B cell (primary cell): ENCODE measurements at regions not wholly inside any gene's neighbourhood (a gene's known extent, or its start where the extent isn't known, plus 50 kb on each side); places are given as distances from the start of the nearest gene placed in this dataset.

Experiments
- ATAC-seq: fragments of 200-7000 bp; cut with Tn5 transposase; one replicate; pipeline ENCODE4 v1.10.0; 2021; ENCODE audit warnings: low read depth, mild to moderate bottlenecking, moderate number of reproducible peaks, moderate library complexity
- CTCF ChIA-PET: fragments of 350-600 bp; sonication (Branson Sonifier 250); formaldehyde crosslinking; loops from one replicate; lab custom pipeline; 2021; ENCODE audit warnings: antibody characterized with exemption, inconsistent platforms; lab: Charles Lee
- POLR2A ChIA-PET: fragments of 350-600 bp; sonication (Branson Sonifier 250); formaldehyde crosslinking; loops from one replicate; lab custom pipeline; 2021; ENCODE audit warnings: antibody characterized with exemption; lab: Charles Lee
- DNase-seq: peaks from one replicate; pipeline ENCODE4 v3.0.0; 2013
- H2AFZ ChIP-seq: 2 replicates; pipeline ENCODE4 v1.6.1; 2012; ENCODE audit warnings: mild to moderate bottlenecking, low read depth, low read length; ENCODE audit not compliant: insufficient read depth, poor library complexity, severe bottlenecking
- H3K27ac ChIP-seq, 2 donors: 1 replicate in 1 of 2; 2 replicates in 1 of 2; pipeline ENCODE4 v1.5.1; 2012 to 2013; ENCODE audit warnings: low read length in 2 of 2, mild to moderate bottlenecking in 2 of 2, moderate library complexity in 1 of 2
- H3K27me3 ChIP-seq, 4 experiments: fragments of 200-600 bp in 1 of 4; sonication (generic) in 1 of 4; replicated peaks in 1 of 4; 1 replicate in 2 of 4; 2 replicates in 2 of 4; pipeline versions ENCODE4 v1.6.1 to v1.7.0; 2013 to 2016; ENCODE audit warnings: low read length in 3 of 4, mild to moderate bottlenecking in 2 of 4, mixed read lengths in 1 of 4, moderate library complexity in 1 of 4; ENCODE audit not compliant: insufficient read depth in 4 of 4, control insufficient read depth in 3 of 4; ENCODE audit errors: control extremely low read depth in 1 of 4
- H3K36me3 ChIP-seq, 2 experiments: replicated peaks in 1 of 2; 1 replicate in 1 of 2; 2 replicates in 1 of 2; pipeline versions ENCODE4 v1.6.1 to v1.7.1; 2013; ENCODE audit warnings: low read length in 1 of 2; ENCODE audit not compliant: insufficient read depth in 2 of 2, control insufficient read depth in 1 of 2; ENCODE audit errors: control extremely low read depth in 1 of 2, extremely low read depth in 1 of 2
- H3K4me1 ChIP-seq, 2 donors: fragments of 200-600 bp in 1 of 2; sonication (generic) in 1 of 2; 1 replicate in 1 of 2; 2 replicates in 1 of 2; pipeline versions ENCODE4 v1.5.1 to v1.6.1; 2013 to 2017; ENCODE audit warnings: low read length in 2 of 2; ENCODE audit not compliant: control insufficient read depth in 2 of 2, insufficient read depth in 2 of 2
- H3K4me2 ChIP-seq: replicated peaks from 2 replicates; pipeline ENCODE3; 2012; ENCODE audit warnings: mild to moderate bottlenecking, low read depth, low read length; ENCODE audit not compliant: poor library complexity, severe bottlenecking
- H3K4me3 ChIP-seq, 5 experiments: fragments of 200-600 bp in 1 of 5; sonication (generic) in 1 of 5; 1 replicate in 3 of 5; 2 replicates in 2 of 5; pipeline versions ENCODE4 v1.5.1 to v1.7.0; 2011 to 2016; ENCODE audit warnings: low read length in 4 of 5, mild to moderate bottlenecking in 4 of 5, low read depth in 2 of 5, control low read depth in 1 of 5, moderate library complexity in 1 of 5; ENCODE audit not compliant: insufficient read depth in 1 of 5; ENCODE audit errors: control extremely low read depth in 1 of 5, extremely low read depth in 1 of 5
- H3K79me2 ChIP-seq: fragments of 200-600 bp; sonication (generic); one replicate; pipeline ENCODE4 v1.6.0; 2016; ENCODE audit warnings: low read length; ENCODE audit not compliant: control insufficient read depth, insufficient read depth
- H3K9ac ChIP-seq: fragments of 200-600 bp; sonication (generic); 2 replicates; pipeline ENCODE4 v1.6.1; 2017; ENCODE audit warnings: mild to moderate bottlenecking, low read length, moderate library complexity
- H3K9me3 ChIP-seq, 3 donors: one replicate each; pipeline versions ENCODE4 v1.6.1 to v1.7.1; 2013; ENCODE audit warnings: low read length in 2 of 3; ENCODE audit not compliant: control insufficient read depth in 2 of 3, insufficient read depth in 1 of 3; ENCODE audit errors: control extremely low read depth in 1 of 3
- H4K20me1 ChIP-seq: 2 replicates; pipeline ENCODE4 v1.6.0; 2012; ENCODE audit warnings: mild to moderate bottlenecking, low read length; ENCODE audit not compliant: insufficient read depth, control insufficient read depth, poor library complexity, severe bottlenecking
- H3K27ac Mint-ChIP-seq: one replicate; pipeline ENCODE4 v1.8.0; 2021; ENCODE audit warnings: mixed read lengths
- H3K27me3 Mint-ChIP-seq: one replicate; pipeline ENCODE4 v1.8.0; 2021; ENCODE audit warnings: mixed read lengths
- H3K4me1 Mint-ChIP-seq: one replicate; pipeline ENCODE4 v1.8.0; 2021; ENCODE audit warnings: mixed read lengths
- H3K4me3 Mint-ChIP-seq: one replicate; pipeline ENCODE4 v1.8.0; 2021; ENCODE audit warnings: mixed read lengths
- H3K9me3 Mint-ChIP-seq: one replicate; pipeline ENCODE4 v1.8.0; 2022; ENCODE audit warnings: mixed read lengths; ENCODE audit not compliant: insufficient read depth
- CTCF ChIP-seq: fragments of 200-600 bp; IDR thresholded peaks from one replicate; pipeline ENCODE4 v1.8.0; 2022; ENCODE audit warnings: antibody characterized with exemption, mild to moderate bottlenecking
- EZH2 ChIP-seq: IDR thresholded peaks from 2 replicates; pipeline ENCODE4 v1.6.1; 2012; ENCODE audit warnings: borderline replicate concordance, low read depth, mild to moderate bottlenecking, moderate library complexity, low read length; ENCODE audit not compliant: insufficient read depth, poor library complexity, severe bottlenecking
- whole genome bisulfite sequencing: methylation state at CpG from one replicate; pipeline ENCODE4 v1.1.5; 2013; ENCODE audit warnings: missing lambda C conversion rate; ENCODE audit not compliant: insufficient coverage; 5-methylcytosine and 5-hydroxymethylcytosine counted together
- intact Hi-C: fragments of 100-400 bp; cut with micrococcal nuclease; formaldehyde crosslinking; loops from one replicate; pipeline ENCODE4 v1.10.0; 2022

GRCh38 chr6:776951-777350 lies 84.0 kb upstream of the EXOC2 start:
- Mint-ChIP-seq H3K9me3 (peaks cover 8% of the 10 kb centered on the region), H3K4me1 (no peaks in the 10 kb centered on the region), H3K27ac (no peak overlapping the region), H3K27me3 (peaks cover 63% of the 10 kb centered on the region), H3K4me3 (no peak overlapping the region)
- ChIA-PET CTCF (no interaction called here), POLR2A (no interaction called here)
- Histone ChIP-seq H3K27ac (no peak overlapping the region), H3K9ac (no peak overlapping the region), H3K9me3 (no peaks in the 10 kb centered on the region), H4K20me1 (no peaks in the 10 kb centered on the region), H3K27me3 (peaks cover 0 to 9% (median 0%) of the 10 kb centered on the region in 4 experiments), H3K4me3 (no peak overlapping the region), H3K4me2 (no peak overlapping the region), H3K36me3 (no peaks in the 10 kb centered on the region), H2AFZ (no peak overlapping the region), H3K4me1 (no peaks in the 10 kb centered on the region), H3K79me2 (no peaks in the 10 kb centered on the region)
- ATAC-seq (no peak), DNase-seq (no peak)
- intact Hi-C loops: no loop called here
- WGBS: 89% methylated on average over 4 of the region's 9 CpGs
- no peak for TF ChIP-seq CTCF
- TF ChIP-seq EZH2: no peak

DNA sequence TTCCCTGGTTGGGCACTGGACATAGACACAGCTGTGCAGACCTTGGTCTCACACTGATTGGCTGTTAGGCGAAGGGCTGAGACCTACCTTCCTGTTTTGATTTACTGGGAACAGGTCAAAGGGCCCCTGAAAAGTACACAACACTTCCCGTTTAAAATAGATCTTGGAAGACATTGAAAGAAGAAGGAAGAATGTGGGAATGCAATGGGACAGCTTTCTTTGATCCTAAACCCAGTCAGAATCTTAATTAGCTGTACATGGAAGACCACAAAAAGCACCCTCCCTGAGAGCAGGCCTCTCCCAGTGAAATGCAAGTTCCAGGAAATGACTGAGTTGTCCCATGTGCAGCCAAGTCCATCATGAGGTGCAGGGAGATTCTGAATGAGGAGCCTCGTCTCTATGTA lies 83.6 kb upstream of the EXOC2 start:
- Histone ChIP-seq H3K27ac (no peak overlapping the region), H2AFZ (no peak overlapping the region), H3K4me1 (no peaks in the 10 kb centered on the region), H3K9me3 (no peaks in the 10 kb centered on the region), H3K4me3 (no peak overlapping the region), H4K20me1 (no peaks in the 10 kb centered on the region), H3K27me3 (peaks cover 0 to 4% (median 0%) of the 10 kb centered on the region in 4 experiments), H3K36me3 (no peaks in the 10 kb centered on the region), H3K9ac (no peak overlapping the region), H3K4me2 (no peak overlapping the region), H3K79me2 (no peaks in the 10 kb centered on the region)
- POLR2A ChIA-PET: no interaction called here
- Mint-ChIP-seq H3K27ac (no peak overlapping the region), H3K9me3 (peaks cover 8% of the 10 kb centered on the region), H3K4me1 (no peaks in the 10 kb centered on the region), H3K27me3 (peaks cover 60% of the 10 kb centered on the region), H3K4me3 (no peak overlapping the region)
- ATAC-seq: no peak
- TF ChIP-seq CTCF (no peak), EZH2 (no peak)
- CTCF ChIA-PET: no interaction called here
- intact Hi-C loops: no loop called here
- 40% methylated on average over 1 of the region's 3 CpGs for WGBS
- no peak for DNase-seq
